ENCODE measurements at regions not wholly inside any gene's neighbourhood (a gene's known extent, or its start where the extent isn't known, plus 50 kb on each side); places are given as distances from the start of the nearest gene placed in this dataset.
"Not testable (repeated sequence)": the region's sequence is repeated elsewhere in the genome, so short reads cannot be mapped to it uniquely, and the experiment has no call there.

- no peak for DNase-seq
These were observed 157.8 kb upstream of the PREP start for GRCh38 chr6:105560611-105561066.

GRCh38 chr6:105557291-105557690, 154.4 kb upstream of the PREP start:
- DNase-seq = no peak

- DNase-seq = no peak
These were observed 150.3 kb upstream of the PREP start for GRCh38 chr6:105553171-105553570.

GRCh38 chr6:105550955-105551620, 148.2 kb upstream of the PREP start:
- DNase-seq = no peak

GRCh38 chr6:105546754-105547153, 143.9 kb upstream of the PREP start:
- no peak for DNase-seq

GRCh38 chr6:105545947-105546731, 143.3 kb upstream of the PREP start:
- DNase-seq = no peak

GRCh38 chr6:105545228-105545920, 142.5 kb upstream of the PREP start:
- DNase-seq = no peak

- DNase-seq = no peak
These were observed 137.0 kb upstream of the PREP start for GRCh38 chr6:105539911-105540310.

GRCh38 chr6:105537981-105538578, 135.2 kb upstream of the PREP start:
- no peak for DNase-seq

GRCh38 chr6:105536961-105537360, 134.1 kb upstream of the PREP start:
- no peak for DNase-seq

GRCh38 chr6:105533301-105533700, 130.4 kb upstream of the PREP start:
- DNase-seq = no peak

- no peak for DNase-seq
These were observed 123.5 kb upstream of the PREP start for GRCh38 chr6:105526225-105526872.

- DNase-seq = no peak
These were observed 119.9 kb upstream of the PREP start for GRCh38 chr6:105522626-105523322.

GRCh38 chr6:105519954-105520353, 117.1 kb upstream of the PREP start:
- no peak for DNase-seq

- DNase-seq = not testable (repeated sequence)
These were observed 116.1 kb upstream of the PREP start for GRCh38 chr6:105518993-105519392.

- DNase-seq = no peak
These were observed 112.2 kb upstream of the PREP start for GRCh38 chr6:105515054-105515453.

- DNase-seq = no peak
These were observed 111.4 kb upstream of the PREP start for GRCh38 chr6:105514306-105514705.

- DNase-seq = no peak
These were observed 108.8 kb upstream of the PREP start for GRCh38 chr6:105511639-105512038.

GRCh38 chr6:105510746-105511145, 107.9 kb upstream of the PREP start:
- DNase-seq = no peak

- DNase-seq = no peak
These were observed 106.8 kb upstream of the PREP start for GRCh38 chr6:105509506-105510331.

- no peak for DNase-seq
These were observed 104.9 kb upstream of the PREP start for GRCh38 chr6:105507811-105508210.

Measured in RPMI8226 (cell line).